NCI-H1436 (cell line): ENCODE measurements at regions not wholly inside any gene's neighbourhood (a gene's known extent, or its start where the extent isn't known, plus 50 kb on each side); places are given as distances from the start of the nearest gene placed in this dataset.
"Not testable (repeated sequence)": the region's sequence is repeated elsewhere in the genome, so short reads cannot be mapped to it uniquely, and the experiment has no call there.

Experiments used
- DNase-seq: peaks from one replicate; lab custom pipeline; 2025; lab: John Stamatoyannopoulos, UW

DNA sequence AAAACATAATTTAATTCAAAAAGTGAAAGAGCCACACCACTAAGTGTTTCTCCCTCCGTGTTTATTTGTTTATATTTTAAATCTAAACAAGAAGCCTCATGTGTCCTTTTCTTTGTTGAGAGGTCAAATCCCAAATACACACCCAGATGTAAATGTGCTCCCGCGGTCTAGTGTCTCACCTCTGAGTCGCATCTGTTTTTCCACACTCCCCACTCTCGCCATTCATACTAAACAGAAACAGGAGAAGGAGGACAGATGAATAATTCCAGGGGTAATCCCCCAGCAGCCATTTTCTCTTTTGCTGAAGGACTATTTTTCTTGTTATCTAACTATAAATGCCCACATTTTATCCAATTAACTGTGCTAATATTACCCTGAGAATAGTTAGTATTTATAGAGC lies 361.6 kb upstream of the RIOK2 start:
- no peak for DNase-seq

DNA sequence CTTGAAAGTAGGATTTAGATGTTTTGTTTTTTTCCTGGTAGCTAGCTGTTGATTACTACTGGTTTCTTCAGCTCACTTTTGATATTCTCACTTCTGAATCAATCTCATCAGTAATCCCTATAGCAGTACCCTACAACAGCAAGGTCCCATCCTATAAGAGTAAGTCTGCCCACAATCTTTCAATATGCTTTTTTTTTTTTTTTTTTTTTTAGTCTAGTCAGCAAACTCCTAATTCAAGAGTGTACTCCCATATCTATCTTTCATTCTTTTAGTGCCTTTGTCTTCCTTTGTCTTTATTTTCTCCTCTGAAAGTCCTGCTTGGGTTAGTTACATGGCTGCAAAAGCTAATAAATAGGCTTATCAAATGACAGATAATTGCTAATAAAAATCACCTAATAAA lies 362.4 kb upstream of the RIOK2 start:
- DNase-seq, result no peak

DNA sequence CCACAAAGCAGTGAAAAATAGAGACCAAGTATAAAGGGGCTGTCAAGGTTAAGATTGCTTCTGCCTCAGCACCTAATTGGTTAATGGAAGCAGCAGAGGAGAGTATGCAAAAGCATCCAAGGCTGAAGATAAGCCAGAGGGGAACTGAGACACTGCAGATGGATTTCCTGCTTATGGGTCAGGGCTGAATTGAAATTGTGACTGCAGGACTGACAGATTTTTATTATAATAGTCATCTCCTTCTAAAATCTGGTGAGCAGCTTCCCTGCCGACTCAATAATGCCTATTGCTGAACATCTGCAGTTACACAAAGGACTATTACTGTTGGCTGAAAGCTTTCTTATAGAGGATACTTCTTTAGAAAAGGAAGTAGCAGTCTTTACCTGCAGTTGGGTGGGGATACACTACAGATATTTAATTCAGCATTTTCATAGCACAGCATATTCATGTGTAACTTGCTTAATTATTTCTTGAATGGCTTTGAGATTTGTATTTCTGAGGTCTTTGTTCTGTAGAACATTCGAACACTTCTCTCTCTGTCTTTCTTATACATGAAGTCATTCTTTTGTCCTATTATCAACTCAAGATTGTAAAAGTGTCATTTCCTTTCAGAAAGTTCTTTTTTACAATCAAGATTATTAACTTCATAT lies 363.0 kb upstream of the RIOK2 start:
- no peak for DNase-seq

DNA sequence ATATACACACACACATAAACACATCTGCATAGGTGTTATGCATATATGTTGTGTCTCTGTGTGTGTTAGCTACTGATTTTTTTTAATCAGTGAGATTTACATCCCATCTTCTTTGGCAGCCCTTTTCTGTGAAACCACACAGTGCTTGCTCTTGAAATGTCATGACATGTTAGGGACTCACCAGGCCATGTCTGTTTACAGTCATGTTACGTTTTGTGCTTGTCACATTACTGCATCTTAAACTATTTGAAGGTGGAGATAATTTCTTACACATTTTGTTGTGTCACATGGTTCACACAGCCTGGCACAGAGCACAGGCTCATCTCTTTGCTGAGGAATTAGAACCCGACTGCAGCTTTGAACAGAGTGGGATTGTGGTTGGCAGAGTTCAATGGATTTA lies 364.4 kb upstream of the RIOK2 start:
- DNase-seq, result no peak

DNA sequence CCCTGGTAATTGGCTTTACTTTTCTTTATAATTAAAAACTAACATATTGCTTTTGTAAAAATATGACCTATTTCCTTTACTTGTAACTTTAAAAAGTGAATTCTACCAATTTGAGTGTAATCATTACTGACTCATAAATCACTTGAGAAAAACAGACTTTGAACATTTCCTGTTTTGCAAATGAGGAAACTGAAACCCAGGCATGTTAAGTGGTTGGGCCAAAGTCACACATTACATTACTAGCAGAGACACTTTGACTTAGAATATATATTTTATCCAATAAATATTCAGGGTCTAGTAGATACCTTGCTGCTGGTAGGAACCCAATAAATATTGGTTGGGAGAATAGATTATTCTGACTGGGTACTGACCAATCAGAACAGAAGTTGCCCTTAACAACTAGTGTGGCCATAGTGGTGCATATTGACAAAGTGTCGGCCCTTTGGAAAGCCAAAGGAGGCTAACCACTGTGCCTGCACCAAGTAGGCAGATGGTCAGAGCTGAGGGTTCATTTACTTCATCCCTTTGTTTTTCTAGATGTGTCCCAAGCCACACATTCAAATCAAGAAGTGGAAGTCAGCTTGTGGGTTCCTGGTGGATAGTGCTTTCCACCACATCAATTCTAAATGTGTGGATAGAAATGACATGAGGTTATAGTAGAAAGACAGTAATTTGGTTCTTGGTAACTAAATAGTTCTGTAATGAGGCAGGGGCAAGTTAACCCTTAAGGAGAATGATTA lies 365.1 kb upstream of the RIOK2 start:
- no peak for DNase-seq

DNA sequence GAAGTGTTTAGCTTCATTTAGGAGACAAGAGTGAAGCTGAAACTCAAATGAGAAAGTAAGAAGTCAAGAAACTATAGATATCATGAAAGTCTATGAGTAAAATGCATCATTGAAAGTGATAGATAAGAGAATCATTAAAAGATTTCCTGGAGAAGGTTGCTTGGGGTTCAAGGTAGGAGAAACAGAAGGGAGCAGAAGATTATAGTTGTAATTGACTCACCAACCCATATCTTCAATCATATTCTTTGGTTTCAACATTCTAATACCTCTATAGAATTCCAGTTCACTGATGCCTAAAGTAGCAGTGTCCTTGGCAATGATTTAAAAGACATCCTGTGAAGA lies 365.7 kb upstream of the RIOK2 start:
- no peak for DNase-seq

DNA sequence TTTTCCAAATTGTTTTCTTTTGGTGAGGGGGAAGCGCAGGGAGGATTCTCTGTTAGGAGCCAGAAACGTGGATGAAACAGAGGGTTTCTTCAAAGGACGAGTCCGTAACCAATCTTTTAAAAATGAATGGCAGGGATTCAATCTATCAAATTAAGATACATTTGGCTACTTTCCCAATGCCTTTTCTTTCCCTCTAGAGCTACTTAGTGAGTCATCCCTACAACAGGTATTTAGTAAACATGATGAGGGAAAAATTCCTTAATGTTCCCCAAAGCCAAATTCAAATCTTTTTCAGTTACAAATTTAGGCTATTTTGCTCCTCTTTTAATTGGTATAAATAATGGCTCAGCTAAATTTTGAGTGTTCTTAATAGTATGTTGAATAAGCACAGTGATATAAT lies 366.4 kb upstream of the RIOK2 start:
- DNase-seq, result no peak

DNA sequence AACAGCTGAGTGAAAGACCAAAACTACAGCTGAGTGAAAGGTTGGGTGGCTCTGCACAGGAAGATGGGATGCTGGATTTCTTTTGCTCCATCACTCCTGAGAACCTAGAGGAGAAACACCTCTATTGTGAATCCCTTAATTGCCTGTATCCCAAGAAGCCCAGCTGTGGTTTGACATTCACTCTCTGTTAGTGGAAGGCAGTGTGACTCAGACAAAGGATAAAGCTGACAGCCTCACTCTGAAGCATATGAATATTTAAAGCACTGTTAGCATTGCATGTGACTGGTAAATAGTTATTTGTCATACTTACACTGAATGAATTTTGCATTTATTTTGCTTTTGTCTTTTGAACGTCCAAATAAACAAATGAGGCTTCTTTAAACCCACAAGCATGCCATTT lies 367.1 kb upstream of the RIOK2 start:
- DNase-seq, result no peak

DNA sequence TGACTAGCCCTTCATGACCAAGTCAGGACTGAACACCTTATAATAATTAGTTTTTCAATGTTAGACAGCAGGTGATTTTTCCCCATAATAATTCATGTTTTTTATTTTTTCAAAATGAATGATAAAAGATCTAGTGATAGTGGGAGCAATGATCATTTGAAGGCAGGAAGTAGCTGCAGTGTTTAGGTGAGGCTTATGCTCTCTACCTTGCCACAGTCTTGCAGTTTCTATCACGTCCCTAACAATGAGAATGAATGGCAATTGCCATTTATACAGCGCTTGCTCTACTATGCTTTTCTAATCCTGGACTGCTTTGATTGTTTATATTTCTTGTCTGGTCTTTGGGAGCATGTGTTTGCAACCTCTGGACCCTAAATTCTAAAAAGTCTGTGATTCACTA lies 367.8 kb upstream of the RIOK2 start:
- no peak for DNase-seq

DNA sequence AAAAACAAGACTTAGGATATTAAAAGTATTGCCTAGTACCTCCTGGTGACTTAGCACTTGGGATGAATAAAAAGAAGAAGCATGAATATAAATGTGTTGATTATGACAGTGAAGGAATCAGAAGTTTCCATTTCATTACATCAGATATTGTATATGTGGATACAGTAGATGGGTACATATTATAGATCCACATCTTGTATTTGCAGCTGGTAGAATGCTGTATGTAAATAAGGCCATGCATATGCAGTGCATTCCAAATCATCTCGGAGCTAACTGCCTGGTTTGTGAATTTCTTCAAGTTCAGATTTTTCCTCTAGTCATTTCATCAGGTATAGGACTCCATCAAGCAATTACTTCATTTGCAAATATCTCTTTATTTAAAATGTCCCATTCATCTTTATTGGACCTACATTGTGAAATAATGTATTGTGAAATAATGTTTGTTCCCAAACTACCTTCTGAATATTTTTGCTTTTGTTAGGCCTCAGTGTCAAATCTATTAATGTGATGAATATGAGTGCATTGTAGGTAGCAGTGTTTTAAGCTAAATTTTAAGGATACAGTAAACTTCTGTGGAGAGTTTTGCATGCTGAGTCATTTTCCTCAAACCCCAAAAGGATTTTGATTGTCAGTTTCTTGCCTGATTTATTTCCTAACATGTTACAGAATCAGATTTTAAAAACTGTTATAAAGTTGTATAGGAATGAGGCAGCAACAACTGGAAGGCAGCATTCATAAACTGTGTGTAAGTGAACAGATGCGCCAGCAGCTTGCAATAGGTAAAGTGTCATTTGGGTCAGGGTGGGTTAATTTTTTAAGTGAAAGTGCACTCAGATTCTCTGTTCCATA lies 370.8 kb upstream of the RIOK2 start:
- DNase-seq, result no peak

DNA sequence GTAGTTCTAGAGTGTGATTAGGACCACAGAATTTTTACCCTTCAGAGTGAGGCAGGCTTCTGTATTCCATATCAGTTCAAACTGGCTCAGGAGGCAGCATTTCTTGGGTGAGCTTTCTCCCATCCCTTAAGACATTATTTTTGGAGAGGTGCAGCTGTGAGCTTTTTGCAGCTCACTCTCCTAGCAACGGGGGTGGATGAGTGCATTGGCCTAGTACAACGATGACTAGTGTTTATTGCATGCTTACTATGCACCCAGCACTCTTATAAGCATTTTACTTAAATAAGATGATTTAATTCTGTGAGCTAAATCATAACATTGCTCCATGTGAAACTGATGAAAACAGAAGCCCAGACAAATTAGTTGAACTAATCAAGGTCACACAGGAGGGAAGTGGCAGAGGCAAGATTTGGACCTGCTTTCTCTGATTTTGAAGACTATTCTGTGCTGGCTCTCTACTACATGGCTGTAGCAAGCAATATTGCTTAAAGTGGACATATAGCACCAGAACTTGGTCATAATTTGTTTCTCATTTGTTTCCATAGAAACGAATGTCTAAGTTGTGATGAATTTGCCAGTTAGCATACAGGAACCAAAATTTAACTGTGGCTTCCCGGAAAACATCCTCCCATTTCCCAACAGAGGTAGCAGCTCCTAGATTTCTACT lies 372.1 kb upstream of the RIOK2 start:
- no peak for DNase-seq

DNA sequence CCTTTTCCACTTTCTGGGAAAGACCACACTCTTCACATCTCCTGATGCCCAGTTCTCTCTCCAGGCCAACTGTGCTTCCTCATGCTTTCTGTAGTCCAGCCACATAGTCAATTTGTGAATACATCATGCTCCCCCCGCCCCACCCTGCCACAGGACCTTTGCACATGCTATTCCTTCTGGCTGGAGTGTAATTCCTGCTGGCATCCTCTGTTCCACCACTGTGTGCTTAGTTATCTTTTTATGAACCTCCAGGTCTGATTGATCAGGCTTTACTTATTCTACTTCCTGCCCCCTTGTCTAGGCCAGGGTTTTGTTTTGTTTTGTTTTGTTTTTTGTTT lies 372.6 kb upstream of the RIOK2 start:
- DNase-seq, result no peak

DNA sequence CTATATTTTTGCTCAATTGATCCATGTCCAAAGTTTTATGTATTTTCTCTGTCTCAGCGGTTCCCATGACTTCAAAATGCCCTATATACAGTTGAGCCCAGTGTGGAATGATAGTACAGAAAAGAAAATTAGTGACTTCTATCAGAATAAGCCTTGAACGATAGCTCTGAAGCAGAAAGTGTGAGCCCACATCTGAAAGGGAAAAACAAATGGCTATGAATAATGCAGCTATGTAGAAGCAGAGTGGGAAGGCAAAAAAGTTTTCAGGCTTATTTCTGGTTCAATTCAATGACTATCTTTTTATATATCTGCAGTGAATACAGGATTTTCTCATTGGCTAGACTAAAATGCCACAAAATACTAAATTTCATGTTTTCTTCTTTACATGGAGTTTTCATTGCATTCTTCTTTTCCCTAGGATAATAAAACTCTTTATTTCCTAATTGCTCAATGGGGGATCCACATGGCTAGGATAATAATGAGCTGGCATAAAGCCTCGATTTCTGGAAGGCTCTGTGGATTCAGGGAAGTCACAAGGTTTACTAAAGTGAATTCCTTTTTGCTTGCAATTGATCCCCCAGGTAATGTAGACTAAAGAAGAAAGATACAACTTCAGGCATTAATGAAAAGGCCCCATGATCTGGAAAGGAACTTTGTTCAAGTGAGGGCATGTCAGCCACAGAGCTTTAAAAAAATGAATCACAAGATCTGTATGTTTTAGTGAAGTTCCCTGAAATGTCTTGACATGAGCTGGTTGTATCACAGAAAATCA lies 377.0 kb upstream of the RIOK2 start:
- no peak for DNase-seq

DNA sequence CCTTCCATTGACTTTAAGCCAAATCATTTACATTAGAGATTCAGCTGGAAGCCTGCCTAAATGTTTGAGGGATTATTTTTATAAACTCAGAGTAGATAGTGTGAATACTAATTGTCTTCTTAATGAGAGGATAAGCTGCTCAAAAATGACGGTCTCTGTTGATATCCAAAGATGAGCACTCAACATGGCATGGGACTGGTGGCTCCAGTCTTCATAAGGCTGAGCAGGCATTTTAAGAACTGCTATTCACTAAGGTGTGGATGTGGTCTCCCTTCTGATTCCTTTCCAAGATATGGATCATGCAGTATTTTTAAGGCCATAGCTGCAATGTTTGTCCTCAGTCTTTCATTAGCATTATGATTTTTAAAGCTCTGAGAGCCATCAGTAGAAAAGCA lies 377.5 kb upstream of the RIOK2 start:
- DNase-seq, result no peak

DNA sequence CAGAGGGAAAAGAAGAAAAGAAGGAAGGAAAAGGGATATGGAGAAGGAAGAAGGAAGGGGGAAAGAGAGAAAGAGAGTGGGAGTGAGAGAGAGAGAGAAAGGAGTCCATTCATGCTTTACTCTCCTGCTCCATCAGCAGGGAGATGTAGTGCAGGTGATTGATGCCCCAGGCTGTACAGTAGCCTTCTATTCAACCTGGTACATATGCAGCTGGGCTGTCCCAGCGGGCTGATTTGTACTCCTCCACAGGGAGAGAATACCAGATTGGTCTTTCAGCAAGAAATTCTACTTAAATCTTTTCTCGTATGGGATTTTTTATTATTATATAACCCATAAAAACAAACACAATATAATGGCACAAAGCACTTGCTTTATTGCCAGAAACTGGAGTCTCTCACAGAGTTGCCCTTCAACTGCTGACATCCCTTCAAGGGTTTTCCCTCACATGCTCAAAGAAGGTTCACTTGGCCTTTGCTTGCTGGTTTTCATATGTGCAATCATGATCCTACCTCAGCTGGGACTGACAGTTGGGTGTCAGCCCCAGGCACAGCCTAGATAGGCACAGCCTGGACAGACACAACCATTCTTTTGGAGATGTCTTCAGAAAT lies 380.1 kb upstream of the RIOK2 start:
- DNase-seq, result no peak

DNA sequence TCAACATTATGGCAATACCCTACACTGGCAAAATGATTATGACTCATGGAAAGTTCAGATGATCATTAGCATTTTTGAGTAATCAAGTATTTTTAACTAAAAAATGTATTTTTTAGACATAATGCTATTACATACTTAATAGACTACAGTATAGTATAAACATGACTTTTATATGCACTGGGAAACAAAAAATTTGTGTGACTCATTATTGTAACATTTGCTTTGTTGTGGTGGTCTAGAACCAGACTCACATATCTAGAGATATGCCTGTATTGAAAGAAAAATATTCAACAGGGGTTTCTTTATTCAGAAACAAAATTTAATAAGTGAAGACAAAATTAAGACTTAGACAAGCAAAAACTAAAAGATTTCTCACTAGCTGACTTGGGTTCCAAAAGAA lies 385.3 kb upstream of the RIOK2 start:
- DNase-seq, result no peak

DNA sequence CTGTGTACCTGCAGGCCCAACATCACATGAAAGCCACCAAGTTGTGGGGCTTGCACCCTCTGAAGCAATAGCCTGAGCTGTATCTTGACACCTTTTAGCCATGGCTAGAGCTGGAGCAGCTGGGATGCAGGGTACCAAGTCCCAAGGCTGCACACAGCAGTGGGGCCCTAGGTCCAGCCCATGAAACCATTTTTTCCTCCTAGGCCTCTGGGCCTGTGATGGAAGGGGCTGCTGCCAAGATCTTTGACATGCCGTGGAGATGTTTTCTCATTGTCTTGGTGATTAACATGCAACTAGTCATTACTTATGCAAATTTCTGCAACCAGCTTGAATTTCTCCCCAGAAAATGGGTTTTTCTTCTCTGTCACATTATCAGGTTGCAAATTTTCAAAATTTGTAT lies 387.2 kb upstream of the RIOK2 start:
- no peak for DNase-seq

DNA sequence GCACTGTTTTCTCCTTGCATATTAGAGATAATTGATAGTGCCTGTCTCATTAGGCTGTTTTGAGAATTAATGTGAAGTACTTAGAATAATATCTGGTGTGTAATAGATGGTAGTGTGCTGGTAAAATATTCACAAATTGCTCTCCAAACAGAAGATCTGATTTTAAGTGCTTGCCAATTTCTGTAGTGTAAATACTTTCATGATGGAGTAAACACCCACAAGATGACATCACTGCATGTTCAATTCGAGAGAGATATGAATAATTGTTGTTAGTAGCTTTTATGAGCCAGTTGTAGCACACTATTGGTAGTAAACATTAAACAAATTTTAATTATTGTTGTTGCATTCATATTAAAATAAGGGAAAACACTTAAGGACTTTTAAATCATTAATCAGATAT lies 392.3 kb upstream of the RIOK2 start:
- DNase-seq, result no peak

DNA sequence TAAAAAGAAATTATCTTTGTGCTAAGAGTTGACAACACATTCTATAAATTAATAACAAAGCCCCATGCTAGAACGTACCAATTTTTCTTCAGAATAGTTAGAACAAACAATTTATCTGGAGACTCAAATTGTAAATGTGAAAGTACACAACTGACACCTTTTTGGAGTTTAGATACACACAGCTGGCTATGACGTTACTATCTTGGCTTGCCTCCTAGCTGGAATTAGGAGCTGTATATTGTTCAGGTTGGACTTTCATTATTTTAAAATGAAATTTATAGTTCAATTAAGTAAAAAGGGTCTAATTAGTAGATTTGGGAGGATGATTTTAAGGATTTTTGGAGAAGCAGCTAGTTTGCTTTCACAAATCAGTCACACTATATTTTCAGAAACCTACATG lies 393.9 kb upstream of the RIOK2 start:
- no peak for DNase-seq

DNA sequence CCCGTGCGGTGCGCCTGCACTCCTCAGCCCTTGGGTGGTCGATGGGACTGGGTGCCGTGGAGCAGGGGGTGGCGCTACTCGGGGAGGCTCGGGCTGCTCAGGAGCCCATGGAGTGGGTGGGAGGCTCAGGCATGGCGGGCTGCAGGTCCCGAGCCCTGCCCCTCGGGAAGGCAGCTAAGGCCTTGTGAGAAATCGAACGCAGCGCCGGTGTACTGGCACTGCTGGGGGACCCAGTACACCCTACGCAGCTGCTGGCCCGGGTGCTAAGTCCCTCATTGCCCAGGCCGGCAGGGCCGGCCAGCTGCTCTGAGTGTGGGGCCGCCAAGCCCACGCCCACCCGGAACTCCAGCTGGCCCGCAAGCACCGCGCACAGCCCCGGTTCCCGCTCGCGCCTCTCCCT lies 396.9 kb upstream of the RIOK2 start:
- DNase-seq, result not testable (repeated sequence)

DNA sequence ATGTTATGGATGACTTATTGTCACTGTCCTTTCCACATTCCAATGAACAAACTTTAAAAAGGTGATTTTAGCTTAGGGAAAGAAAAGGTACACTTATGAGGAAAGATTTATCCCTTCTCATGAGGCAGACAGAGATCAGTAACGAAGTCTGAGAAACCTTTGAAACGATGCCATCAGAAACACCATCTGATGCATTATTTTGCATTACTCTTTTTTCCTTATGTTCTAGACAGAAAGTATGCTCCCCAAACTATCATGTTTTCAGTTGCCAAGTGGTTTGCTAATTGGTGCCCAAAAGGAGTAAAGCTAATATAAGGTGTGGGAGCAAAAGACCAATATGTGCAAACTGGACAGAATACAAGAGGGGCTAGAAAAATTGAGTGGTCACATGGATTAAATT lies 397.7 kb upstream of the RIOK2 start:
- no peak for DNase-seq

DNA sequence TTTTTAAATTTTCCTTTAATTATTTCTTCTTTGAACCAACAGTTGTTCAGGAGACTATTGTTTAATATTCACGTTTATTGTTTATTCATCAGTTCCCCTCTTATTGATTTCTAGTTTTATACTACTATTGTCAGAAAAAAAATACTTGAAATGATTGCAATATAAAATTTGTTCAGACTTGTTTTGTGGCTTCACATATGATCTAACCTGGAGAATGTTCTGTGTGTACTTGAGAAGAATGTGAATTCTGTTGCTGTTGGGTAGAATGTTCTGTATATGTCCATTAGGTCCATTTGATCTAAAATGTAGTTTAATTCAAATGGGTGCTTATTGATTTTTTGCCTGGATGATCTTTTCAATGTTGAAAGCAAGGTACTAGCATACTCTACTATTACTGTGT lies 408.7 kb upstream of the RIOK2 start:
- no peak for DNase-seq
